GM12878 (cell line): ENCODE measurements at regions not wholly inside any gene's neighbourhood (a gene's known extent, or its start where the extent isn't known, plus 50 kb on each side); places are given as distances from the start of the nearest gene placed in this dataset.

Experiments
- CTCF ChIP-seq, 3 experiments: IDR thresholded peaks in 2 of 3; conservative IDR thresholded peaks in 1 of 3; 2 replicates each; pipeline ENCODE4 v1.5.1; 2011; ENCODE audit warnings: low read depth in 3 of 3, low read length in 3 of 3, mild to moderate bottlenecking in 3 of 3, control low read depth in 2 of 3, moderate library complexity in 2 of 3, inconsistent platforms in 1 of 3, mixed read lengths in 1 of 3; ENCODE audit not compliant: control insufficient read depth in 2 of 3, insufficient read depth in 1 of 3; ENCODE audit errors: extremely low read depth in 1 of 3
- ESRRA ChIP-seq: IDR thresholded peaks from 2 replicates; pipeline ENCODE4 v1.6.1; 2012; ENCODE audit warnings: mild to moderate bottlenecking, low read length, improper control_type of control experiment
- ETV6 ChIP-seq, 2 experiments: fragments of 450-650 bp in 1 of 2; IDR thresholded peaks in 1 of 2; conservative IDR thresholded peaks in 1 of 2; 2 replicates each; pipeline ENCODE4 v1.6.1; 2014; ENCODE audit warnings: antibody characterized with exemption in 1 of 2, borderline replicate concordance in 1 of 2, low read depth in 1 of 2, mild to moderate bottlenecking in 1 of 2, moderate library complexity in 1 of 2
- IRF4 ChIP-seq: IDR thresholded peaks from 2 replicates; pipeline ENCODE4 v1.6.1; 2011; ENCODE audit warnings: low read depth, low read length
- JUND ChIP-seq: IDR thresholded peaks from 2 replicates; pipeline ENCODE4 v1.6.1; 2012; ENCODE audit warnings: low read depth, mild to moderate bottlenecking, low read length, improper control_type of control experiment, moderate library complexity
- MTA2 ChIP-seq: fragments of 450-650 bp; IDR thresholded peaks from 2 replicates; pipeline ENCODE4 v1.6.1; 2016; ENCODE audit warnings: low read depth, mild to moderate bottlenecking, moderate library complexity
- TF ChIP-seq, protein P1 (sequence below): IDR thresholded peaks from 2 replicates; pipeline ENCODE4 v1.6.1; 2011; ENCODE audit warnings: mild to moderate bottlenecking, low read depth, low read length, moderate library complexity; ENCODE audit not compliant: insufficient replicate concordance

- TF ChIP-seq ETV6 (conservative IDR thresholded peaks at IDR 0.05 in 1 of 2, IDR thresholded peaks at IDR 0.05 in 1 of 2; ENCODE audit: borderline replicate concordance in 1 of 2, low read depth in 1 of 2) (no peak), CTCF (IDR thresholded peaks at IDR 0.05 in 2 of 3, conservative IDR thresholded peaks at IDR 0.05 in 1 of 3; ENCODE audit: control insufficient read depth in 2 of 3, extremely low read depth in 1 of 3, insufficient read depth in 1 of 3, low read depth in 3 of 3, low read length in 3 of 3) (no peak), ESRRA (no peak), JUND (no peak), MTA2 (no peak), IRF4 (no peak)
- TF ChIP-seq, protein P1, sequence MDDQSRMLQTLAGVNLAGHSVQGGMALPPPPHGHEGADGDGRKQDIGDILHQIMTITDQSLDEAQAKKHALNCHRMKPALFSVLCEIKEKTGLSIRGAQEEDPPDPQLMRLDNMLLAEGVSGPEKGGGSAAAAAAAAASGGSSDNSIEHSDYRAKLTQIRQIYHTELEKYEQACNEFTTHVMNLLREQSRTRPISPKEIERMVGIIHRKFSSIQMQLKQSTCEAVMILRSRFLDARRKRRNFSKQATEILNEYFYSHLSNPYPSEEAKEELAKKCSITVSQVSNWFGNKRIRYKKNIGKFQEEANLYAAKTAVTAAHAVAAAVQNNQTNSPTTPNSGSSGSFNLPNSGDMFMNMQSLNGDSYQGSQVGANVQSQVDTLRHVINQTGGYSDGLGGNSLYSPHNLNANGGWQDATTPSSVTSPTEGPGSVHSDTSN = no peak
Measured at GRCh38 chr11:27208846-27209245, 154.2 kb downstream of the CCDC34 start.
